ENCODE measurements at regions not wholly inside any gene's neighbourhood (a gene's known extent, or its start where the extent isn't known, plus 50 kb on each side); places are given as distances from the start of the nearest gene placed in this dataset.

- H4K20me1 ChIP-seq (ENCODE audit: insufficient read depth, poor library complexity, severe bottlenecking): no peaks in the 10 kb centered on the region
- DNase-seq (ENCODE audit: low spot score): no peak
- no peak overlapping the region for H2AFZ ChIP-seq
- no peaks in the 10 kb centered on the region for H3K79me2 ChIP-seq
- H3K4me1 ChIP-seq (ENCODE audit: insufficient read depth): no peaks in the 10 kb centered on the region
- H3K9me3 ChIP-seq (ENCODE audit: low read depth): no peaks in the 10 kb centered on the region
- no peaks in the 10 kb centered on the region for H3K9me2 ChIP-seq (replicated peaks; ENCODE audit: insufficient read depth)
- TF ChIP-seq, protein P1, sequence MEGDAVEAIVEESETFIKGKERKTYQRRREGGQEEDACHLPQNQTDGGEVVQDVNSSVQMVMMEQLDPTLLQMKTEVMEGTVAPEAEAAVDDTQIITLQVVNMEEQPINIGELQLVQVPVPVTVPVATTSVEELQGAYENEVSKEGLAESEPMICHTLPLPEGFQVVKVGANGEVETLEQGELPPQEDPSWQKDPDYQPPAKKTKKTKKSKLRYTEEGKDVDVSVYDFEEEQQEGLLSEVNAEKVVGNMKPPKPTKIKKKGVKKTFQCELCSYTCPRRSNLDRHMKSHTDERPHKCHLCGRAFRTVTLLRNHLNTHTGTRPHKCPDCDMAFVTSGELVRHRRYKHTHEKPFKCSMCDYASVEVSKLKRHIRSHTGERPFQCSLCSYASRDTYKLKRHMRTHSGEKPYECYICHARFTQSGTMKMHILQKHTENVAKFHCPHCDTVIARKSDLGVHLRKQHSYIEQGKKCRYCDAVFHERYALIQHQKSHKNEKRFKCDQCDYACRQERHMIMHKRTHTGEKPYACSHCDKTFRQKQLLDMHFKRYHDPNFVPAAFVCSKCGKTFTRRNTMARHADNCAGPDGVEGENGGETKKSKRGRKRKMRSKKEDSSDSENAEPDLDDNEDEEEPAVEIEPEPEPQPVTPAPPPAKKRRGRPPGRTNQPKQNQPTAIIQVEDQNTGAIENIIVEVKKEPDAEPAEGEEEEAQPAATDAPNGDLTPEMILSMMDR (IDR thresholded peaks at IDR 0.05; ENCODE audit: poor library complexity): no peak
- TF ChIP-seq EZH2 (IDR thresholded peaks at IDR 0.05; ENCODE audit: borderline replicate concordance) (no peak), EZH2phosphoT487 (IDR thresholded peaks at IDR 0.05; ENCODE audit: low read depth, severe bottlenecking, unreplicated experiment) (no peak)
- WGBS (ENCODE audit: low lambda C conversion rate, missing lambda C conversion rate): 59% methylated on average over 1 of the region's 1 CpG
- H3K27ac ChIP-seq: no peak overlapping the region
- H3K27me3 ChIP-seq: no peaks in the 10 kb centered on the region
- no peak overlapping the region for H3K4me2 ChIP-seq
- H3K4me3 ChIP-seq: no peak overlapping the region
- no peaks in the 10 kb centered on the region for H3K36me3 ChIP-seq (replicated peaks; ENCODE audit: insufficient read depth, low read depth)
Measured at GRCh38 chr2:62591491-62591890, 85.5 kb upstream of the TMEM17 start.

GRCh38 chr2:62589691-62590356 lies 83.8 kb upstream of the TMEM17 start:
- Histone ChIP-seq H3K79me2 (no peaks in the 10 kb centered on the region), H3K36me3 (replicated peaks; ENCODE audit: insufficient read depth, low read depth) (no peaks in the 10 kb centered on the region), H3K4me1 (ENCODE audit: insufficient read depth) (no peaks in the 10 kb centered on the region), H3K27me3 (no peaks in the 10 kb centered on the region), H3K4me2 (no peak overlapping the region), H2AFZ (no peak overlapping the region), H3K9me2 (replicated peaks; ENCODE audit: insufficient read depth) (no peaks in the 10 kb centered on the region), H3K9me3 (ENCODE audit: low read depth) (no peaks in the 10 kb centered on the region), H4K20me1 (ENCODE audit: insufficient read depth, poor library complexity, severe bottlenecking) (no peaks in the 10 kb centered on the region), H3K4me3 (no peak overlapping the region), H3K27ac (no peak overlapping the region)
- DNase-seq (ENCODE audit: low spot score): no peak
- 78% methylated on average over 4 of the region's 4 CpGs for WGBS (ENCODE audit: low lambda C conversion rate, missing lambda C conversion rate)
- TF ChIP-seq EZH2 (IDR thresholded peaks at IDR 0.05; ENCODE audit: borderline replicate concordance) (no peak), EZH2phosphoT487 (IDR thresholded peaks at IDR 0.05; ENCODE audit: low read depth, severe bottlenecking, unreplicated experiment) (no peak)
- TF ChIP-seq, protein P1 (IDR thresholded peaks at IDR 0.05; ENCODE audit: poor library complexity): no peak

DNA sequence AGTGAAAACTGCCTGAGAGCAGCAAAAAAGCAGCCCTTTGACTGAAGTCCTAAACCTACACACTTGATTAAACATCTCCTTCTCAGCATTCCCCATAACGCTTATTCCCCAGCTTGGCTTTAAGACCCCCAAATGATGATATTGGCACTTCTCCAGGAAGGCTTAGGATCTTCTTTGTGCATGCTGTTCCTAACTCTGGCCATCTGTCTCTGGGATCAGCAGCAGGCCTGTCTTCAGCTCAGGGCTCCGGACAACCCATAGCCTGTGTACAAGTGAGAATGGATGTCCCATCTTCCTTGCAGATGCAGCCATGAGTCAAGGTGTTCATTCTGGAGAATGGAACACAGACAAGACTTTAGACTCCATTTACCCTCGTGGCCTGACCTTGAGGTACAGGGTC lies 81.6 kb upstream of the TMEM17 start:
- H3K4me2 ChIP-seq: no peak overlapping the region
- no peaks in the 10 kb centered on the region for H3K27me3 ChIP-seq
- no peak overlapping the region for H2AFZ ChIP-seq
- H3K27ac ChIP-seq: no peak overlapping the region
- no peaks in the 10 kb centered on the region for H3K79me2 ChIP-seq
- no peak for DNase-seq (ENCODE audit: low spot score)
- H3K4me3 ChIP-seq: no peak overlapping the region
- H3K9me2 ChIP-seq (replicated peaks; ENCODE audit: insufficient read depth): no peaks in the 10 kb centered on the region
- no peaks in the 10 kb centered on the region for H3K9me3 ChIP-seq (ENCODE audit: low read depth)
- no peaks in the 10 kb centered on the region for H4K20me1 ChIP-seq (ENCODE audit: insufficient read depth, poor library complexity, severe bottlenecking)
- no peaks in the 10 kb centered on the region for H3K4me1 ChIP-seq (ENCODE audit: insufficient read depth)
- WGBS (ENCODE audit: low lambda C conversion rate, missing lambda C conversion rate): 90% methylated on average over 3 of the region's 3 CpGs
- H3K36me3 ChIP-seq (replicated peaks; ENCODE audit: insufficient read depth, low read depth): no peaks in the 10 kb centered on the region
- TF ChIP-seq EZH2phosphoT487 (IDR thresholded peaks at IDR 0.05; ENCODE audit: low read depth, severe bottlenecking, unreplicated experiment) (no peak), EZH2 (IDR thresholded peaks at IDR 0.05; ENCODE audit: borderline replicate concordance) (no peak)
- TF ChIP-seq, protein P1 (IDR thresholded peaks at IDR 0.05; ENCODE audit: poor library complexity): no peak

All from hepatocyte (in vitro differentiated cells).